H9 (cell line): ENCODE measurements at regions not wholly inside any gene's neighbourhood (a gene's known extent, or its start where the extent isn't known, plus 50 kb on each side); places are given as distances from the start of the nearest gene placed in this dataset.

Experiments used
- DNase-seq: peaks from one replicate; pipeline ENCODE4 v3.0.0-alpha.2; 2017
- H2AFZ ChIP-seq: one replicate; pipeline ENCODE4 v1.6.1; 2013; ENCODE audit warnings: mild to moderate bottlenecking, low read length, control low read depth, moderate library complexity
- H2AK5ac ChIP-seq: 2 replicates; pipeline ENCODE4 v1.6.1; 2013; ENCODE audit warnings: low read length, control low read depth, mixed read lengths; ENCODE audit not compliant: insufficient read length
- H2BK120ac ChIP-seq: one replicate; pipeline ENCODE4 v1.6.1; 2013; ENCODE audit warnings: low read depth, mild to moderate bottlenecking, low read length, control low read depth, inconsistent platforms; ENCODE audit not compliant: poor library complexity, severe bottlenecking
- H2BK12ac ChIP-seq: 2 replicates; pipeline ENCODE4 v1.6.1; 2013; ENCODE audit warnings: low read length, control low read depth, mixed read lengths, low read depth; ENCODE audit not compliant: insufficient read length
- H2BK15ac ChIP-seq: 2 replicates; pipeline ENCODE4 v1.6.1; 2013; ENCODE audit warnings: low read depth, low read length, control low read depth
- H2BK20ac ChIP-seq: one replicate; pipeline ENCODE4 v1.6.1; 2013; ENCODE audit warnings: low read depth, mild to moderate bottlenecking, low read length, control low read depth, inconsistent platforms; ENCODE audit not compliant: poor library complexity, severe bottlenecking
- H2BK5ac ChIP-seq: 2 replicates; pipeline ENCODE4 v1.6.1; 2013; ENCODE audit warnings: low read length, control low read depth, mixed read lengths; ENCODE audit not compliant: insufficient read length
- H3K14ac ChIP-seq: 2 replicates; pipeline ENCODE4 v1.6.1; 2013; ENCODE audit warnings: low read length, control low read depth; ENCODE audit not compliant: insufficient read depth
- H3K18ac ChIP-seq: 2 replicates; pipeline ENCODE4 v1.6.1; 2013; ENCODE audit warnings: low read depth, mild to moderate bottlenecking, mixed read lengths, low read length, control low read depth; ENCODE audit not compliant: insufficient read length
- H3K23ac ChIP-seq: 2 replicates; pipeline ENCODE4 v1.6.1; 2013; ENCODE audit warnings: low read length, control low read depth, mixed read lengths, low read depth; ENCODE audit not compliant: insufficient read length
- H3K23me2 ChIP-seq: 2 replicates; pipeline ENCODE4 v1.6.1; 2013; ENCODE audit warnings: low read depth, mild to moderate bottlenecking, mixed read lengths, low read length, control low read depth; ENCODE audit not compliant: insufficient read length, poor library complexity, severe bottlenecking
- H3K27ac ChIP-seq: 2 replicates; pipeline ENCODE4 v1.5.1; 2013; ENCODE audit warnings: low read length, control low read depth, mixed read lengths, low read depth; ENCODE audit not compliant: insufficient read length
- H3K27me3 ChIP-seq: 2 replicates; pipeline ENCODE4 v1.6.1; 2013; ENCODE audit warnings: low read length, control low read depth, inconsistent platforms; ENCODE audit not compliant: insufficient read depth
- H3K4ac ChIP-seq: 2 replicates; pipeline ENCODE4 v1.6.1; 2013; ENCODE audit warnings: low read depth, mild to moderate bottlenecking, control low read depth, inconsistent platforms, low read length, moderate library complexity
- H3K4me1 ChIP-seq: 2 replicates; pipeline ENCODE4 v1.6.1; 2013; ENCODE audit warnings: low read length, control low read depth, inconsistent platforms; ENCODE audit not compliant: insufficient read depth
- H3K4me2 ChIP-seq: 2 replicates; pipeline ENCODE4 v1.6.1; 2013; ENCODE audit warnings: low read length, control low read depth, mixed read lengths; ENCODE audit not compliant: insufficient read length, insufficient read depth
- H3K56ac ChIP-seq: 2 replicates; pipeline ENCODE4 v1.6.1; 2013; ENCODE audit warnings: low read depth, mild to moderate bottlenecking, mixed read lengths, low read length, control low read depth; ENCODE audit not compliant: insufficient read length
- H3K79me1 ChIP-seq: 2 replicates; pipeline ENCODE4 v1.6.1; 2013; ENCODE audit warnings: low read depth, mild to moderate bottlenecking, moderate library complexity, low read length, control low read depth, inconsistent platforms; ENCODE audit not compliant: insufficient read depth, poor library complexity, severe bottlenecking
- H3K79me2 ChIP-seq: 2 replicates; pipeline ENCODE4 v1.6.1; 2013; ENCODE audit warnings: low read length, control low read depth, inconsistent platforms; ENCODE audit not compliant: insufficient read depth
- H3K9ac ChIP-seq: 2 replicates; pipeline ENCODE4 v1.6.1; 2013; ENCODE audit warnings: low read length, control low read depth, mixed read lengths; ENCODE audit not compliant: insufficient read length; ENCODE audit errors: extremely low read depth
- H3K9me3 ChIP-seq: one replicate; pipeline ENCODE4 v1.6.1; 2013; ENCODE audit warnings: low read depth, low read length, inconsistent platforms; ENCODE audit not compliant: control insufficient read depth
- H3T11ph ChIP-seq: one replicate; pipeline ENCODE4 v1.6.1; 2013; ENCODE audit warnings: mild to moderate bottlenecking, low read length, control low read depth, inconsistent platforms
- H4K20me1 ChIP-seq: one replicate; pipeline ENCODE4 v1.6.1; 2013; ENCODE audit not compliant: control insufficient read depth, insufficient read length, insufficient read depth
- H4K5ac ChIP-seq: 2 replicates; pipeline ENCODE4 v1.6.1; 2013; ENCODE audit warnings: low read depth, mild to moderate bottlenecking, mixed read lengths, low read length, control low read depth; ENCODE audit not compliant: insufficient read length
- H4K8ac ChIP-seq: replicated peaks from 2 replicates; pipeline ENCODE4 v1.6.1; 2013; ENCODE audit warnings: low read length, control low read depth, mixed read lengths, low read depth; ENCODE audit not compliant: insufficient read length
- H4K91ac ChIP-seq: 2 replicates; pipeline ENCODE4 v1.6.1; 2013; ENCODE audit warnings: low read depth, mild to moderate bottlenecking, moderate library complexity, mixed read lengths, low read length, control low read depth; ENCODE audit not compliant: insufficient read length
- H3K27ac Mint-ChIP-seq, 3 experiments: 2 replicates in 2 of 3; 3 replicates in 1 of 3; pipeline ENCODE4 v1.8.0; 2020 to 2021; ENCODE audit warnings: mixed read lengths in 3 of 3, mild to moderate bottlenecking in 1 of 3, moderate library complexity in 1 of 3
- H3K27me3 Mint-ChIP-seq: 2 replicates; pipeline ENCODE4 v1.8.0; 2021; ENCODE audit warnings: low read depth, mild to moderate bottlenecking, moderate library complexity, mixed read lengths
- H3K36me3 Mint-ChIP-seq, 3 experiments: 2 replicates in 2 of 3; 3 replicates in 1 of 3; pipeline ENCODE4 v1.8.0; 2020 to 2021; ENCODE audit warnings: low read depth in 3 of 3, mixed read lengths in 3 of 3; ENCODE audit not compliant: insufficient read depth in 1 of 3
- H3K4me1 Mint-ChIP-seq, 2 experiments: 2 replicates each; pipeline ENCODE4 v1.8.0; 2020; ENCODE audit warnings: mixed read lengths in 2 of 2
- H3K4me3 Mint-ChIP-seq, 2 experiments: 2 replicates in 1 of 2; 3 replicates in 1 of 2; pipeline ENCODE4 v1.8.0; 2020 to 2021; ENCODE audit warnings: mild to moderate bottlenecking in 2 of 2, mixed read lengths in 2 of 2, moderate library complexity in 1 of 2
- H3K9me3 Mint-ChIP-seq, 2 experiments: 2 replicates in 1 of 2; 3 replicates in 1 of 2; pipeline ENCODE4 v1.8.0; 2020; ENCODE audit warnings: mild to moderate bottlenecking in 2 of 2, mixed read lengths in 2 of 2, moderate library complexity in 1 of 2
- WGBS: extraction: QIAGEN DNeasy Blood & Tissue Kit; methylation state at CpG from one replicate; pipeline ENCODE4 v1.1.7; 2013; ENCODE audit warnings: missing lambda C conversion rate, low lambda C conversion rate, mixed read lengths; ENCODE audit not compliant: insufficient read length; ENCODE audit errors: extremely low coverage; 5-methylcytosine and 5-hydroxymethylcytosine counted together
- TF ChIP-seq, protein P1 (sequence below): fragments of 200-600 bp; sonication (generic); conservative IDR thresholded peaks from 3 replicates; pipeline ENCODE4 v1.8.0; 2021; ENCODE audit warnings: antibody characterized with exemption, mild to moderate bottlenecking

DNA sequence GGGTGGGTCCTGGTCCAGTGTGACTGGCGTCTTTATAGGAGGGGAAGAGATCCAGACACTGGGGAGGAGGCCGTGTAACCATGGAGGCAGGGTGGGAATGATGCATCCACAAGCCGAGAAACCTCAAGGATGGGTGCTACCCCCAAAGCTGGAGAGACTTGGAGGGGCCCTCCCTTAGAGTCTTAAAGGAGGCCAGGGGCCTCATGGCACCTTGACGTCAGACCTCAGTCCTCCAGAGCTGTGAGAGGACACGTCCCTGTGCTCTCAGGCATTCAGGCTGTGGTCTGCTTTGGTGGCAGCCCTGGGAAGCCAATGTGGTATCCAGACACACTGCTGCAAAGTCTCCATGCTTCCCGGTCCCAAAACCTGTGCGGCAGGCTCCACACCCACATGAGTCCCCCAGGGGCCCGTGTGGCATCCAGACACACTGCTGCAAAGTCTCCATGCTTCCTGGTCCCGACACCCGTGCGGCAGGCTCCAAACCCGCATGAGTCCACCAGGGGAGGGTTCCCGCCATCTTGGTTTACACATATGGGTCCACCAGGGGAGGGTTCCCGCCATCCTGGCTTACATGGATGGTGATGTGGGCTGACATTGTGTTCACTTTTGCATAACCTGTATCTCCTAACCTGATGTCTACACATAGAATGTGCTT lies 278.0 kb downstream of the SMOC2 start:
- no peaks in the 10 kb centered on the region for H3K79me1 ChIP-seq
- H3K9me3 ChIP-seq: peaks cover 36% of the 10 kb centered on the region
- H3K27me3 ChIP-seq: no peaks in the 10 kb centered on the region
- H3K4me1 Mint-ChIP-seq: no peaks in the 10 kb centered on the region
- H3K4me2 ChIP-seq: no peak overlapping the region
- H2BK15ac ChIP-seq: no peak overlapping the region
- H3K9me3 Mint-ChIP-seq: peaks cover 38 to 39% of the 10 kb centered on the region in 2 experiments
- H3K27me3 Mint-ChIP-seq: peaks cover 6% of the 10 kb centered on the region
- WGBS: no CpG with 5 or more reads among the region's 14 CpGs
- H4K20me1 ChIP-seq: no peaks in the 10 kb centered on the region
- no peak overlapping the region for H2AK5ac ChIP-seq
- H2BK5ac ChIP-seq: no peak overlapping the region
- no peak overlapping the region for H2BK120ac ChIP-seq
- no peak overlapping the region; the same call in 1 of the 2 replicates for H3K14ac ChIP-seq
- TF ChIP-seq, protein P1, sequence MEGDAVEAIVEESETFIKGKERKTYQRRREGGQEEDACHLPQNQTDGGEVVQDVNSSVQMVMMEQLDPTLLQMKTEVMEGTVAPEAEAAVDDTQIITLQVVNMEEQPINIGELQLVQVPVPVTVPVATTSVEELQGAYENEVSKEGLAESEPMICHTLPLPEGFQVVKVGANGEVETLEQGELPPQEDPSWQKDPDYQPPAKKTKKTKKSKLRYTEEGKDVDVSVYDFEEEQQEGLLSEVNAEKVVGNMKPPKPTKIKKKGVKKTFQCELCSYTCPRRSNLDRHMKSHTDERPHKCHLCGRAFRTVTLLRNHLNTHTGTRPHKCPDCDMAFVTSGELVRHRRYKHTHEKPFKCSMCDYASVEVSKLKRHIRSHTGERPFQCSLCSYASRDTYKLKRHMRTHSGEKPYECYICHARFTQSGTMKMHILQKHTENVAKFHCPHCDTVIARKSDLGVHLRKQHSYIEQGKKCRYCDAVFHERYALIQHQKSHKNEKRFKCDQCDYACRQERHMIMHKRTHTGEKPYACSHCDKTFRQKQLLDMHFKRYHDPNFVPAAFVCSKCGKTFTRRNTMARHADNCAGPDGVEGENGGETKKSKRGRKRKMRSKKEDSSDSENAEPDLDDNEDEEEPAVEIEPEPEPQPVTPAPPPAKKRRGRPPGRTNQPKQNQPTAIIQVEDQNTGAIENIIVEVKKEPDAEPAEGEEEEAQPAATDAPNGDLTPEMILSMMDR: no peak
- H3K18ac ChIP-seq: no peak overlapping the region
- no peak overlapping the region for H4K5ac ChIP-seq
- H4K91ac ChIP-seq: no peak overlapping the region
- H3K4me1 ChIP-seq: no peaks in the 10 kb centered on the region
- no peaks in the 10 kb centered on the region for H3K23me2 ChIP-seq
- H3K23ac ChIP-seq: no peak overlapping the region
- H3K4me3 Mint-ChIP-seq: no peak overlapping the region
- H3K79me2 ChIP-seq: no peaks in the 10 kb centered on the region
- no peak for DNase-seq
- no peak overlapping the region for H2BK20ac ChIP-seq
- no peak overlapping the region for H3K9ac ChIP-seq
- H2AFZ ChIP-seq: no peak overlapping the region
- H3T11ph ChIP-seq: no peak overlapping the region
- no peak overlapping the region for H3K56ac ChIP-seq
- H3K27ac Mint-ChIP-seq: no peak overlapping the region
- no peak overlapping the region for H3K4ac ChIP-seq
- H3K36me3 Mint-ChIP-seq: peaks cover 18 to 26% (median 22%) of the 10 kb centered on the region in 3 experiments
- no peak overlapping the region for H3K27ac ChIP-seq
- no peak overlapping the region for H2BK12ac ChIP-seq
- H4K8ac ChIP-seq: no peak overlapping the region
